A673 (cell line): ENCODE measurements at regions not wholly inside any gene's neighbourhood (a gene's known extent, or its start where the extent isn't known, plus 50 kb on each side); places are given as distances from the start of the nearest gene placed in this dataset.

Experiments
- BruUV-seq: library from RNA; stranded (reverse); fragments of 400-500 nt; replicated peaks from 2 replicates; lab custom pipeline; 2021; lab: Mats Ljungman, UMichigan
- CTCF ChIA-PET: fragments of 300-600 bp; sonication (Branson Sonifier 250); formaldehyde crosslinking; loops from one replicate; lab custom pipeline; 2022; ENCODE audit warnings: antibody characterized with exemption; lab: Charles Lee
- POLR2A ChIA-PET: fragments of 300-600 bp; sonication (Branson Sonifier 250); formaldehyde crosslinking; loops from one replicate; lab custom pipeline; 2022; ENCODE audit warnings: antibody characterized with exemption; ENCODE audit not compliant: low non-redundant PET; lab: Charles Lee
- DNase-seq: peaks from one replicate; pipeline ENCODE4 v3.0.0-alpha.2; 2015; ENCODE audit warnings: low spot score
- H3K27ac ChIP-seq: fragments of 200-600 bp; sonication (generic); 2 replicates; pipeline ENCODE4 v1.5.1; 2016; ENCODE audit warnings: mixed run types, low read depth, mild to moderate bottlenecking, mixed read lengths, antibody characterized with exemption, low read length; ENCODE audit not compliant: poor library complexity, severe bottlenecking
- H3K27me3 ChIP-seq: fragments of 200-600 bp; sonication (generic); replicated peaks from 2 replicates; pipeline ENCODE4 v1.6.1; 2017; ENCODE audit warnings: mixed run types, low read depth, mild to moderate bottlenecking, mixed read lengths, antibody characterized with exemption, low read length; ENCODE audit not compliant: insufficient read depth, poor library complexity
- H3K36me3 ChIP-seq: fragments of 200-600 bp; sonication (generic); 2 replicates; pipeline ENCODE4 v1.6.1; 2016; ENCODE audit warnings: mixed run types, mild to moderate bottlenecking, mixed read lengths, antibody characterized with exemption, low read length; ENCODE audit not compliant: insufficient read depth, poor library complexity, severe bottlenecking
- H3K4me1 ChIP-seq: fragments of 200-600 bp; sonication (generic); 2 replicates; pipeline ENCODE4 v1.6.1; 2017; ENCODE audit warnings: mixed run types, mild to moderate bottlenecking, mixed read lengths, antibody characterized with exemption, low read length; ENCODE audit not compliant: insufficient read depth, poor library complexity, severe bottlenecking
- H3K4me3 ChIP-seq: fragments of 200-600 bp; sonication (generic); 2 replicates; pipeline ENCODE4 v1.5.1; 2016; ENCODE audit warnings: low read depth, mixed run types, mild to moderate bottlenecking, mixed read lengths, low read length; ENCODE audit not compliant: poor library complexity, severe bottlenecking
- H3K9me3 ChIP-seq: fragments of 200-600 bp; sonication (generic); 2 replicates; pipeline ENCODE4 v1.6.1; 2016; ENCODE audit warnings: mixed run types, low read depth, mild to moderate bottlenecking, mixed read lengths, antibody characterized with exemption, low read length; ENCODE audit not compliant: poor library complexity, severe bottlenecking
- EZH2 ChIP-seq: fragments of 200-600 bp; sonication (generic); IDR thresholded peaks from 2 replicates; pipeline ENCODE4 v1.6.1; 2017; ENCODE audit warnings: borderline replicate concordance, low read depth, mild to moderate bottlenecking, mixed read lengths, antibody characterized with exemption, low read length; ENCODE audit not compliant: poor library complexity, severe bottlenecking
- intact Hi-C: fragments of 100-400 bp; cut with micrococcal nuclease; formaldehyde crosslinking; loops from one replicate; pipeline ENCODE4 v1.10.0; 2022; ENCODE audit not compliant: unreplicated experiment
- TF ChIP-seq, protein P1 (sequence below): fragments of 300-800, 200-600 bp; sonication (generic); conservative IDR thresholded peaks from 2 replicates; pipeline ENCODE4 v1.5.1; 2017; ENCODE audit warnings: low read depth, mild to moderate bottlenecking, antibody characterized with exemption, low read length, moderate library complexity, mixed read lengths

- ChIA-PET POLR2A (no interaction called here), CTCF (no interaction called here)
- Histone ChIP-seq H3K4me1 (peaks cover 10% of the 10 kb centered on the region), H3K27ac (no peak overlapping the region), H3K9me3 (no peaks in the 10 kb centered on the region), H3K27me3 (no peaks in the 10 kb centered on the region), H3K4me3 (no peak overlapping the region), H3K36me3 (no peaks in the 10 kb centered on the region)
- intact Hi-C loops = loop anchor here (10.0 kb wide), 1 partner anchor 820 kb away; no protein-coding TSS in a partner anchor
- no TSS peak for BruUV-seq
- TF ChIP-seq, protein P1, sequence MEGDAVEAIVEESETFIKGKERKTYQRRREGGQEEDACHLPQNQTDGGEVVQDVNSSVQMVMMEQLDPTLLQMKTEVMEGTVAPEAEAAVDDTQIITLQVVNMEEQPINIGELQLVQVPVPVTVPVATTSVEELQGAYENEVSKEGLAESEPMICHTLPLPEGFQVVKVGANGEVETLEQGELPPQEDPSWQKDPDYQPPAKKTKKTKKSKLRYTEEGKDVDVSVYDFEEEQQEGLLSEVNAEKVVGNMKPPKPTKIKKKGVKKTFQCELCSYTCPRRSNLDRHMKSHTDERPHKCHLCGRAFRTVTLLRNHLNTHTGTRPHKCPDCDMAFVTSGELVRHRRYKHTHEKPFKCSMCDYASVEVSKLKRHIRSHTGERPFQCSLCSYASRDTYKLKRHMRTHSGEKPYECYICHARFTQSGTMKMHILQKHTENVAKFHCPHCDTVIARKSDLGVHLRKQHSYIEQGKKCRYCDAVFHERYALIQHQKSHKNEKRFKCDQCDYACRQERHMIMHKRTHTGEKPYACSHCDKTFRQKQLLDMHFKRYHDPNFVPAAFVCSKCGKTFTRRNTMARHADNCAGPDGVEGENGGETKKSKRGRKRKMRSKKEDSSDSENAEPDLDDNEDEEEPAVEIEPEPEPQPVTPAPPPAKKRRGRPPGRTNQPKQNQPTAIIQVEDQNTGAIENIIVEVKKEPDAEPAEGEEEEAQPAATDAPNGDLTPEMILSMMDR = no peak
- no peak for TF ChIP-seq EZH2
- no peak for DNase-seq
Observed at GRCh38 chr18:34655131-34655530, 55.0 kb upstream of the DTNA start.

GRCh38 chr18:34657860-34658500, 52.1 kb upstream of the DTNA start:
- Histone ChIP-seq H3K9me3 (no peaks in the 10 kb centered on the region), H3K27ac (no peak overlapping the region), H3K4me3 (no peak overlapping the region), H3K36me3 (no peaks in the 10 kb centered on the region), H3K27me3 (no peaks in the 10 kb centered on the region), H3K4me1 (peaks cover 11% of the 10 kb centered on the region)
- POLR2A ChIA-PET = no interaction called here
- BruUV-seq = no TSS peak
- TF ChIP-seq, protein P1 = no peak
- no peak for TF ChIP-seq EZH2
- intact Hi-C loops = loop anchor here (10.0 kb wide), 1 partner anchor 823 kb away; no protein-coding TSS in a partner anchor
- CTCF ChIA-PET = no interaction called here
- DNase-seq = no peak

- Histone ChIP-seq H3K27ac (peak overlapping the region; percentile 69), H3K4me3 (no peak overlapping the region), H3K36me3 (no peaks in the 10 kb centered on the region), H3K4me1 (peaks cover 11% of the 10 kb centered on the region), H3K9me3 (no peaks in the 10 kb centered on the region), H3K27me3 (no peaks in the 10 kb centered on the region)
- POLR2A ChIA-PET = interaction anchor here (0.5 kb wide), 1 partner anchor 339 kb away, joined by 3 read pairs; no protein-coding TSS in a partner anchor
- peak; percentile 92 for DNase-seq
- TF ChIP-seq, protein P1 = no peak
- no peak for TF ChIP-seq EZH2
- no TSS peak for BruUV-seq
- CTCF ChIA-PET = interaction anchor here (2.6 to 2.8 kb wide), 2 partner anchors 128 to 150 kb away, joined by 13 to 28 read pairs; no protein-coding TSS in a partner anchor
- intact Hi-C loops = loop anchor here (1.0 to 10.0 kb wide), 3 partner anchors 42 to 825 kb away; no protein-coding TSS in a partner anchor
Observed at GRCh38 chr18:34659579-34660517, 50.2 kb upstream of the DTNA start.
